GM23338 (cell line): ENCODE measurements at regions not wholly inside any gene's neighbourhood (a gene's known extent, or its start where the extent isn't known, plus 50 kb on each side); places are given as distances from the start of the nearest gene placed in this dataset.

Experiments
- ATAC-seq: fragments of 200-7000 bp; cut with Tn5 transposase; 3 replicates; pipeline ENCODE4 v1.9.1; 2020
- DNase-seq: peaks from one replicate; pipeline ENCODE4 v3.0.0-alpha.2; 2015; ENCODE audit warnings: low spot score
- H2AFZ ChIP-seq: fragments of 200-600 bp; sonication (generic); 2 replicates; pipeline ENCODE4 v1.8.0; 2016; ENCODE audit warnings: antibody characterized with exemption, mild to moderate bottlenecking, moderate library complexity
- H3F3A ChIP-seq: fragments of 200-600 bp; sonication (generic); replicated peaks from 2 replicates; pipeline ENCODE4 v1.8.0; 2017; ENCODE audit warnings: antibody characterized with exemption, mixed run types, low read depth
- H3K27ac ChIP-seq: fragments of 200-600 bp; sonication (generic); 2 replicates; pipeline ENCODE4 v1.6.1; 2016; ENCODE audit warnings: low read depth
- H3K27me3 ChIP-seq: fragments of 200-600 bp; sonication (generic); 2 replicates; pipeline ENCODE4 v1.8.0; 2016; ENCODE audit warnings: mild to moderate bottlenecking, mixed run types, moderate library complexity; ENCODE audit not compliant: insufficient read depth
- H3K36me3 ChIP-seq: fragments of 200-600 bp; sonication (generic); 2 replicates; pipeline ENCODE4 v1.8.0; 2016; ENCODE audit warnings: mild to moderate bottlenecking; ENCODE audit not compliant: insufficient read depth
- H3K4me1 ChIP-seq: fragments of 200-600 bp; sonication (generic); 2 replicates; pipeline ENCODE4 v1.8.0; 2016; ENCODE audit warnings: mild to moderate bottlenecking, moderate library complexity; ENCODE audit not compliant: insufficient read depth
- H3K4me2 ChIP-seq: fragments of 200-600 bp; sonication (generic); 2 replicates; pipeline ENCODE4 v1.7.1; 2017; ENCODE audit warnings: mixed run types
- H3K4me3 ChIP-seq: fragments of 200-600 bp; sonication (generic); 2 replicates; pipeline ENCODE4 v1.6.1; 2016; ENCODE audit warnings: mixed run types
- H3K79me2 ChIP-seq: fragments of 200-600 bp; sonication (generic); replicated peaks from 2 replicates; pipeline ENCODE4 v1.8.0; 2017; ENCODE audit warnings: mild to moderate bottlenecking; ENCODE audit not compliant: insufficient read depth
- H3K9me2 ChIP-seq: fragments of 200-600 bp; sonication (generic); 2 replicates; pipeline ENCODE4 v1.8.0; 2017; ENCODE audit not compliant: insufficient read depth
- H4K20me1 ChIP-seq: fragments of 200-600 bp; sonication (generic); replicated peaks from 2 replicates; pipeline ENCODE4 v1.8.0; 2017; ENCODE audit warnings: mild to moderate bottlenecking; ENCODE audit not compliant: insufficient read depth
- H3K27ac Mint-ChIP-seq: 2 replicates; pipeline ENCODE4 v1.8.0; 2020; ENCODE audit warnings: inconsistent platforms, mild to moderate bottlenecking, moderate library complexity, mixed read lengths
- H3K27me3 Mint-ChIP-seq: 3 replicates; pipeline ENCODE4 v1.8.0; 2022; ENCODE audit warnings: low read depth, mild to moderate bottlenecking, moderate library complexity, mixed read lengths, inconsistent platforms; ENCODE audit not compliant: insufficient read depth, poor library complexity
- H3K36me3 Mint-ChIP-seq: 3 replicates; pipeline ENCODE4 v1.8.0; 2021; ENCODE audit warnings: low read depth, mild to moderate bottlenecking, inconsistent platforms, moderate library complexity, mixed read lengths
- H3K4me1 Mint-ChIP-seq: 3 replicates; pipeline ENCODE4 v1.8.0; 2020; ENCODE audit warnings: mild to moderate bottlenecking, inconsistent platforms, mixed read lengths
- H3K4me3 Mint-ChIP-seq: 3 replicates; pipeline ENCODE4 v1.8.0; 2021; ENCODE audit warnings: moderate library complexity, mild to moderate bottlenecking, inconsistent platforms, mixed read lengths
- H3K9me3 Mint-ChIP-seq: 3 replicates; pipeline ENCODE4 v1.8.0; 2020; ENCODE audit warnings: moderate library complexity, mild to moderate bottlenecking, inconsistent platforms, mixed read lengths
- CREB1 ChIP-seq: fragments of 250-450 bp; sonication (Bioruptor Pico); IDR thresholded peaks from 2 replicates; pipeline ENCODE4 v1.5.0; 2020; ENCODE audit warnings: low read depth, mild to moderate bottlenecking, moderate library complexity
- ETS1 ChIP-seq: IDR thresholded peaks from 2 replicates; pipeline ENCODE4 v1.6.1; 2016; ENCODE audit warnings: antibody characterized with exemption
- EZH2 ChIP-seq: fragments of 200-600 bp; sonication (generic); IDR thresholded peaks from one replicate; pipeline ENCODE4 v1.8.0; 2017; ENCODE audit warnings: antibody characterized with exemption, mild to moderate bottlenecking, low read depth; ENCODE audit not compliant: unreplicated experiment
- EZH2phosphoT487 ChIP-seq: fragments of 200-600 bp; sonication (generic); IDR thresholded peaks from one replicate; pipeline ENCODE4 v1.8.1; 2018; ENCODE audit warnings: antibody characterized with exemption; ENCODE audit not compliant: unreplicated experiment
- JUNB ChIP-seq: IDR thresholded peaks from one replicate; pipeline ENCODE4 v1.6.1; 2016; ENCODE audit warnings: antibody characterized with exemption; ENCODE audit not compliant: unreplicated experiment
- NANOG ChIP-seq: IDR thresholded peaks from 2 replicates; pipeline ENCODE4 v1.6.1; 2016; ENCODE audit warnings: antibody characterized with exemption, borderline replicate concordance
- POLR2AphosphoS5 ChIP-seq: IDR thresholded peaks from 2 replicates; pipeline ENCODE4 v1.6.1; 2016; ENCODE audit warnings: antibody characterized with exemption, low read depth
- REST ChIP-seq: IDR thresholded peaks from one replicate; pipeline ENCODE4 v1.6.1; 2018; ENCODE audit warnings: antibody characterized with exemption; ENCODE audit not compliant: unreplicated experiment
- ZNF114 ChIP-seq: fragments of 250-450 bp; sonication (Bioruptor Pico); IDR thresholded peaks from 2 replicates; pipeline ENCODE4 v1.5.0; 2020; ENCODE audit warnings: mild to moderate bottlenecking, moderate library complexity
- ZNF331 ChIP-seq: fragments of 250-450 bp; sonication (Bioruptor Pico); IDR thresholded peaks from 2 replicates; pipeline ENCODE4 v1.5.0; 2020; ENCODE audit warnings: low read depth, mild to moderate bottlenecking, moderate library complexity
- ZNF462 ChIP-seq: fragments of 250-450 bp; sonication (Bioruptor Pico); IDR thresholded peaks from 2 replicates; pipeline ENCODE4 v1.5.0; 2020; ENCODE audit warnings: mild to moderate bottlenecking, moderate library complexity
- TF ChIP-seq, protein P1 (sequence below), 2 experiments: fragments of 200-600 bp in 1 of 2; sonication (generic) in 1 of 2; conservative IDR thresholded peaks; 2 replicates each; pipeline versions ENCODE4 v1.5.1 to v1.6.1; 2016 to 2017; ENCODE audit warnings: antibody characterized with exemption in 2 of 2, low read depth in 2 of 2, mild to moderate bottlenecking in 2 of 2, moderate library complexity in 1 of 2

DNA sequence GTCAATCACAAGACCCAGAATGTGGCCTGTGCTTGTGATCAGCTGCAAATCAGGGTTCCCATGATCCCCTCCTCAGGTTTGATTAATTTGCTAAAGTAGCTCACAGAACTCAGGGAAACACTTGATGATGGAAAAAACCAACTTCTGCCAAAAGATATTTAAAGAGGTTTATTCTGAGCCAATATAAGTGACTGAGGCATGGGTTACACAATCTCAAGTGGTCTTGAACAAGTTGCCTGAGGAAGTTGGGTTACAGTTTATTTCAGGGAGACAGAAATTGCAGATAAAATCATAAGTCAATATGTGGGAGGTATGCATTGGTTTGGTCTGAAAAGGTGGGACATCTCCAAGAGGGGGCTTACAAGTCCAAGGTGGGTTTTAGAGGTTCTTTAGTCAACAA, 243.1 kb downstream of the S1PR1 start (continued):
- TF ChIP-seq ETS1, result no peak
- TF ChIP-seq NANOG, result no peak
- TF ChIP-seq JUNB, result no peak
- no peak for TF ChIP-seq POLR2AphosphoS5

DNA sequence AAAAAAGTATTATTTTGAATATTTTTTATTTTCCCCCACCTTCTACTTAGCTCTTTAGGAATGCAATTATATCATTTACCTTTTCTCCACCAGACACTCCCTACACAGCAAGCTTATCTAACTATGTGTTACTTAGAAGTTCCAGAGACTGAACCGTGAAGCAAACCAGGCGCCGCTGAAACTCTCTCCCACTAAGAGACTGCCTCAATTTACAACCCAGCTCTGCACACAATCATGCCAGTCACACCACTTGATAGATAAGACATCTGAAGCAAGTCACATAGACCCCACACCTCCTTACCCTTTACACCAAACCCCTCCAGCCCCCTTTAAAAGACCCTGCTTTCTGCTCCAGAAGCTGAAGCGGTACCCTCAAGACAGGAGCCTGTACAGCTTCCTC, 245.5 kb downstream of the S1PR1 start:
- Histone ChIP-seq H3K4me2 (no peak overlapping the region), H3K27me3 (no peaks in the 10 kb centered on the region), H4K20me1 (no peaks in the 10 kb centered on the region), H3K79me2 (no peaks in the 10 kb centered on the region), H3K36me3 (no peaks in the 10 kb centered on the region), H2AFZ (0 out of 2 replicates have a peak overlapping the region, but pooled peaks have one; percentile 39), H3F3A (no peaks in the 10 kb centered on the region), H3K9me2 (peaks cover 11% of the 10 kb centered on the region), H3K4me1 (peaks cover 12% of the 10 kb centered on the region), H3K27ac (no peak overlapping the region), H3K4me3 (no peak overlapping the region)
- no peak for ATAC-seq
- Mint-ChIP-seq H3K4me1 (peaks cover 10% of the 10 kb centered on the region), H3K4me3 (no peak overlapping the region), H3K9me3 (no peaks in the 10 kb centered on the region), H3K27me3 (no peaks in the 10 kb centered on the region), H3K27ac (no peak overlapping the region), H3K36me3 (no peaks in the 10 kb centered on the region)
- no peak for DNase-seq
- TF ChIP-seq ZNF462 (no peak), ETS1 (no peak), JUNB (no peak), ZNF331 (CRISPR knock-in tag) (no peak), ZNF114 (no peak), CREB1 (CRISPR knock-in tag) (no peak), EZH2 (no peak), NANOG (no peak), POLR2AphosphoS5 (no peak), REST (no peak), EZH2phosphoT487 (no peak)
- TF ChIP-seq, protein P1, sequence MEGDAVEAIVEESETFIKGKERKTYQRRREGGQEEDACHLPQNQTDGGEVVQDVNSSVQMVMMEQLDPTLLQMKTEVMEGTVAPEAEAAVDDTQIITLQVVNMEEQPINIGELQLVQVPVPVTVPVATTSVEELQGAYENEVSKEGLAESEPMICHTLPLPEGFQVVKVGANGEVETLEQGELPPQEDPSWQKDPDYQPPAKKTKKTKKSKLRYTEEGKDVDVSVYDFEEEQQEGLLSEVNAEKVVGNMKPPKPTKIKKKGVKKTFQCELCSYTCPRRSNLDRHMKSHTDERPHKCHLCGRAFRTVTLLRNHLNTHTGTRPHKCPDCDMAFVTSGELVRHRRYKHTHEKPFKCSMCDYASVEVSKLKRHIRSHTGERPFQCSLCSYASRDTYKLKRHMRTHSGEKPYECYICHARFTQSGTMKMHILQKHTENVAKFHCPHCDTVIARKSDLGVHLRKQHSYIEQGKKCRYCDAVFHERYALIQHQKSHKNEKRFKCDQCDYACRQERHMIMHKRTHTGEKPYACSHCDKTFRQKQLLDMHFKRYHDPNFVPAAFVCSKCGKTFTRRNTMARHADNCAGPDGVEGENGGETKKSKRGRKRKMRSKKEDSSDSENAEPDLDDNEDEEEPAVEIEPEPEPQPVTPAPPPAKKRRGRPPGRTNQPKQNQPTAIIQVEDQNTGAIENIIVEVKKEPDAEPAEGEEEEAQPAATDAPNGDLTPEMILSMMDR (conservative IDR thresholded peaks at IDR 0.05; ENCODE audit: low read depth in 2 of 2), result no peak
